Inflammatory macrophage treated with lipopolysaccharide for 1 hour (primary cell): ENCODE measurements at regions not wholly inside any gene's neighbourhood (a gene's known extent, or its start where the extent isn't known, plus 50 kb on each side); places are given as distances from the start of the nearest gene placed in this dataset.
A peak's percentile ranks its signal among the peaks of the same experiment; 100 is the strongest.

Source experiments
- DNase-seq, 2 donors: peaks; one replicate each; pipeline ENCODE4 v3.0.0-alpha.2; 2020 to 2022

GRCh38 chr5:30040488-30041118 lies 1152.9 kb upstream of the CDH6 start:
- DNase-seq = peak in 1 of 2 donors; percentile 14

GRCh38 chr5:30039379-30039778 lies 1154.1 kb upstream of the CDH6 start:
- no peak for DNase-seq

DNA sequence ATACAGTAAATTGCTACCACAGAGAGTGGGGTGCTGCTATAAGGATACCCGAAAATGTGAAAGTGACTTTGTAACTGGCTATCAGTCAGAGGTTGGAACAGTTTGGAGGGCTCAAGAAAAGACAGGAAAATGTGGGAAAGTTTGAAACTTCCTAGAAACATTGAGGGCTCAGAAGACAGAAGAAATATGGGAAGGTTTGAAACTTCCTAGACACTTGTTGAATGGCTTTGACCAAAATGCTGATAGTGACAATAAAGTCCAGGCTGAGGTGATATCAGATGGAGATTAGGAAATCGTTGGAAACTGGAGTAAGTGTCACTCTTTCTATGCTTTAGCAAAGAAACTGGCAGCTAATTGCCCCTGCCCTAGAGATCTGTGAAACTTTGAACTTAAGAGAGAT lies 1158.6 kb upstream of the CDH6 start:
- no peak for DNase-seq

DNA sequence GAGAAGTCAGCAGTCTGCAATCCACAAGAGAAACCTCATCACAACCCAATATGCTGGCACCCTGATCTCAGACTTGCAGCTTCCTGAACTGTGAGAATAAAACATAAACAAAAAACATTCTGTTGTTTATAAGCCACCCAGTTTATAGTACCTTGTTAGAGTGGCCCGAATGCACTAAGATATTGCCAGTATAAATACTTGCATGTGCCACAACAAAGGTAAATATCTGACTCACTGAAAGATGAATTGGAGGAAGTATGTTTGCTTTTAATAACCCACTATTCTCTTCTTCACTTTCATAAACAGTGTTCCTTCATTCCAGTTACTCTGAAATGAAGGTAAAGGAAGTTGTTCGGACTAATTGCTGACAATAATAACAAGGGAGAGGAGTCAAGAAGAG lies 1163.4 kb upstream of the CDH6 start:
- DNase-seq = no peak

DNA sequence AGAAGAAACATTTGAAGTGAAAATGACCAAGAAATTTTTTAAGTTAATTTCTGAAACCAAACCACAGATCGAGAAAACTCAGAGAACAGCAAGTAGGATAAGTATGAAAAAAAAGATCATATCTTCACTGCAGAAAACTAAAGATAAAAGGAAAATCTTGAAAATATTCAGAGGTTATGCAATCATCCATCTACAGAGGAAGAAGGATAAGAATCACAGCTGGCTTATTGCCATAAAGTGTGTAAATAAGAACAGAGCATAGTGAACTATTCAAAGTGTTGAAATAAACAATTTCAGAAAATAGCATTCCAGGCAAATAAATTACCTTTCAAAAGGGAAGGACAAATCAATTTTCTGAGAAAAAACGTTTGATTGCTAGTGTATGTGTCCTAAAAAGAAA lies 1191.7 kb upstream of the CDH6 start:
- DNase-seq = no peak

GRCh38 chr5:30000231-30000630 lies 1193.3 kb upstream of the CDH6 start:
- no peak for DNase-seq

DNA sequence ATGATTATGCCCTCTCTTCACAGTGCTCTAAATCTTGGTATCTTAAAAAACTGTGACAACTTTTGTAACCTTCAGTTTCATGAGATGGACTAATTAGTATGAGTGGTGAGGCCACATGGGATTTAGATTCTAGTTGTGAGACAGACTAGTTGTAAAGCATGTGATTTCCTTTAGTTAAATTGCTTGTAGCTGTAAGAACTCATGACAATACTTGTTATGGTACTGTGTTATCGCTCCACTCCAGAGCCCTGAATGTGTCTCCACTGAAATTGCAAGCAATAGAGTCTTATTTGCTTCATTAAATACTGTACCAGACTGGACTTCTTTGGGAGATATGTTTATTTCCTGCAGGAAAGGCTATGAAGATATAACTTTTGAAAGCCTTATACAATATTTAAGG lies 1198.3 kb upstream of the CDH6 start:
- no peak for DNase-seq

DNA sequence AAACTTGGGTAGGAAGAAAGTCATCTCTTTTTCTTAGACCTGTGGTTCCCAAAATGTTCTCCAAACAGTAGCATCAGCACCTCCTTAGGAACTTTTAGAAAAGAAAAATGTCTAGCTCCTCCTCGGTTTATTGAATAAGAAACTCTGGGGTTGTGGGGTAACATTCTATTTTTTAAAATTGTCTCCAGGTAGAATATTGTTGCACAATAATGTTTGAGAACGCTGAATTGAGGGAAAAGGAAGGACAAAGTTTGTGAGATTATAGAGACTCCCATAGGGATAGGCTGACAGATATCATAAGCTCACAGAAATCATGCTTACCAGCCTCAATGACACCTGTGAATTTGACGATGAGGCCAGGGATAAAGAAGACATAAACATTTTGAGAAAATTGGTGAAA lies 1199.0 kb upstream of the CDH6 start:
- no peak for DNase-seq

GRCh38 chr5:29993286-29993685 lies 1200.2 kb upstream of the CDH6 start:
- no peak for DNase-seq

GRCh38 chr5:29992248-29992647 lies 1201.2 kb upstream of the CDH6 start:
- DNase-seq = no peak

- no peak for DNase-seq
These were observed 1202.8 kb upstream of the CDH6 start for GRCh38 chr5:29990681-29991080.

DNA sequence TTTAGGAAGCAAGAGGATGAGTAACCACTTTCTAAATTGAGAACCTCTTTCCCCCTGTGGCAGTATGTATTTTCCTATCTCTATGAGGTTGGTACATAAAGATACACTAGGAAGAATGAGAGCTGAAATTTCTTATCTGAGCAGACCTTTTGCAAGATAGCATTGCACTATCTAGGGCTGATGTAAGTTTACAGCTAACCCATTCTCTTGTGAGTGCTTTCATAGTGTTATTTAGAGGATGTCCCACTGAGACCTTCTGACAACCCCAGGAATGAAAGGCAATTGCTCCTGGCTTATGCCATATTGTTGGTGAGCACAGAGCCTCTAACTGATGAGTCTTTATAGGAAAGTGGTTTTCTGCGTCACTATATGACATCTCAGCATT lies 1209.3 kb upstream of the CDH6 start:
- no peak for DNase-seq

DNA sequence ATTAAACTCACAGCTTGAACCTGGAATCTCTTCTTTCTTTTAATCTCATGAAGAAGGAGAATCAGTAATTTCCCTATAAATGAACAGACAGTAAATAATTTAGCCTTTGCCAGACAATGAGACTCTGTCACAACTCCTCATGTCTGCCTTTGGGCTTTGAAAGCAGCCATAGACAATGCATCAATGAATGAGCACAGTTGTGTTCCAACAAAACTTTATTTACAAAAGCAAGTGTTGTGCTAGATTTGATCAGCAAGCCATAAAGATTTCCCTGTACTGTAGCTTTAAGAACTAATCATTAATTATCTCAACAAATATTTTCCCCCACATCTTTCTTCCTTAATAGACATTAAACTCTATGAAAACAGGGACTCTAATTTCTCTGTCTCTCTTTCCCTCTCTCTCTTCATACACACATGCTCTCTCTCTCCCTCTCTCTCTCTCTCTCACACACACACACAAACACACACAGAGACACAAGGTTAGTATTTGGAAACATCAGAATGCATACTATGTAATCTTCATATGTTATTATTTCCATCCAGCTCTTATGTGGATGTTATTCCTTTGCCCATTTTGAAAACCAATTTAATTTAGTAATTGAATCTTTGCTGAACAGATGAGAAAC lies 1209.8 kb upstream of the CDH6 start:
- DNase-seq = no peak

DNA sequence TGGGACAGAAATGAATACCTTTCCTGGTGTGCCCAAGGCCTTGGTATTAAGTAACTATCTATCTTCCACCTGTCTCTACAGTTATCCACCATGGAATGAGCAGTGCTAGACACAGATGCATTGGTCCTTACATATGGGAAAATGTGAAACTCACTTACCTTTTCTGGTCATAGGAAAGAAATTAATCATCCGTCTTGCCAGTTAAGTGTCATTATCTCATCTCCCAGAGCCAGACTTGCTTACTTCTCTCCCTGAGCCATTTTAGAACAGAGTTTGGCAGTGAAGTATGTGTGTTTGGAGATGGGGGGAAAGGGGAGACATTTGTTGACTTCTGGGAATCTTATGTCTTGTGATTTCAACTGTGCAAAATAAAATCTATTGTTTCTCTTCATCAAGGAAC lies 1211.0 kb upstream of the CDH6 start:
- DNase-seq = no peak

- DNase-seq = no peak
These were observed 1220.9 kb upstream of the CDH6 start for GRCh38 chr5:29972597-29972996.

DNA sequence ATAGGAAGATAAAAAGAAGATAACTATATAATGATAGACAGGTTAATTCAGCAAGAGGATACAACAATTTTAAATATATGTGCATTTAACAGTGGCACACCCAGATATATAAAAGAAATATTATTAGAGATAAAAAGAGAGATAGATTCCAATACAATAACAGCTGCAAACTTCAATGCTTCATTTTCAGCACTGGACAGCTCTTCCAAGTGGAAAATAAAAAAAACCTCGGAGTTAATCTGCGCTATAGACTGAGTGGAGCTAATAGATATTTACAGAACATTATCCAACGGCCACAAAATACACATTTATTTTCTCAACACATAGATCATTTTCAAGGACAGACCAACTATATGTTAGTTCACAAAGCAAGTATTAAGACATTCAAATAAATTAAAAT lies 1229.5 kb upstream of the CDH6 start:
- DNase-seq = no peak

GRCh38 chr5:29960323-29960722 lies 1233.2 kb upstream of the CDH6 start:
- no peak for DNase-seq

GRCh38 chr5:29950416-29951145 lies 1242.9 kb upstream of the CDH6 start:
- DNase-seq = no peak

DNA sequence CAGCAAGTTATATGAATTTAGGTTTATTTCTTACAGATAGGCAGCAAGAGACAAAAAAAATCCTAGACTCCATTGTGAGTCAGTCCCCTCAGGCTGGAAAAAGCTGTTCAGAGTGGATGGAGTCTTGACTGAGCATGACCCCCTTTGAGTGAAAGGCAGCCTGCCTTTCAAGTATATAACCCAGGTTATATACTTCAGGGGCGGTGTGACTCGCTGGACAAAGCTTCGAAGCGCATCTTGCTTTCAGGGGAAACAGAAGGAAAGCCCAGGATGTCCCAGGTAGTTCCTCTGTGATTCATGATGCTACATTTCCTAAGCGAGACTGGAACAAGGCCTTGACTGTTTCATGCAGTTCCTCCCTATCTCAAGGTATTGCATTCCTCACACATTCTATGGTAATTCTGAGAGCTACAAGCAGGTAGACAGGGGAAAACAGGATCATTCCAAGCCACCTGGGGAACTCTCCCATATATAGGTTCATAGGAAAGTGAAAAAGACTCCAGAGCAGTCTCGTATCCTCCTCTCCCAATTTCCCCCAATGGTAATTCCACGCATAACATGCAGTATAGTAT lies 1244.1 kb upstream of the CDH6 start:
- no peak for DNase-seq

- DNase-seq = no peak
These were observed 1249.2 kb upstream of the CDH6 start for GRCh38 chr5:29944327-29944726.

- no peak for DNase-seq
These were observed 1251.4 kb upstream of the CDH6 start for GRCh38 chr5:29942089-29942488.

- no peak for DNase-seq
These were observed 1253.5 kb upstream of the CDH6 start for GRCh38 chr5:29939988-29940387.

DNA sequence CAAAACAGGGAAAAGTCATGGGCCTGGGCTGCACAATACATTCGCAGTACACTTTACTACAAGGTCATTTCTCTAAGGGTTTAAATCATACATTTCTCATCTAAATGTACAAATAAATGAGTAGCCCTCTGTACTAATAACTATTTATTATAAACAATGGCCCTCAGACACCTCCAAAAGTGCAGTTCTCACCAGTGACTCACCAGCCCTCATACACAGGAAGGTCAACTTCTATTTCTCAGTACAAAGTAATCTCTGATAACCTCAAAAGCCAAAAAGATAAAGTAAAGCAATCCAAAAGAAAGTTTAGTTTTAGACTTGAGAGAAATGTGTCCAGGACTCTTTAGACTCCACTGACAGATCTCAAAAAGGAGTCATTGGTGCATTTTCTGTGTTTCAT lies 1258.1 kb upstream of the CDH6 start:
- DNase-seq = no peak

GRCh38 chr5:29930316-29930715 lies 1263.2 kb upstream of the CDH6 start:
- DNase-seq = no peak
